ENCODE measurements at regions not wholly inside any gene's neighbourhood (a gene's known extent, or its start where the extent isn't known, plus 50 kb on each side); places are given as distances from the start of the nearest gene placed in this dataset.
"Not testable (repeated sequence)": the region's sequence is repeated elsewhere in the genome, so short reads cannot be mapped to it uniquely, and the experiment has no call there.

DNA sequence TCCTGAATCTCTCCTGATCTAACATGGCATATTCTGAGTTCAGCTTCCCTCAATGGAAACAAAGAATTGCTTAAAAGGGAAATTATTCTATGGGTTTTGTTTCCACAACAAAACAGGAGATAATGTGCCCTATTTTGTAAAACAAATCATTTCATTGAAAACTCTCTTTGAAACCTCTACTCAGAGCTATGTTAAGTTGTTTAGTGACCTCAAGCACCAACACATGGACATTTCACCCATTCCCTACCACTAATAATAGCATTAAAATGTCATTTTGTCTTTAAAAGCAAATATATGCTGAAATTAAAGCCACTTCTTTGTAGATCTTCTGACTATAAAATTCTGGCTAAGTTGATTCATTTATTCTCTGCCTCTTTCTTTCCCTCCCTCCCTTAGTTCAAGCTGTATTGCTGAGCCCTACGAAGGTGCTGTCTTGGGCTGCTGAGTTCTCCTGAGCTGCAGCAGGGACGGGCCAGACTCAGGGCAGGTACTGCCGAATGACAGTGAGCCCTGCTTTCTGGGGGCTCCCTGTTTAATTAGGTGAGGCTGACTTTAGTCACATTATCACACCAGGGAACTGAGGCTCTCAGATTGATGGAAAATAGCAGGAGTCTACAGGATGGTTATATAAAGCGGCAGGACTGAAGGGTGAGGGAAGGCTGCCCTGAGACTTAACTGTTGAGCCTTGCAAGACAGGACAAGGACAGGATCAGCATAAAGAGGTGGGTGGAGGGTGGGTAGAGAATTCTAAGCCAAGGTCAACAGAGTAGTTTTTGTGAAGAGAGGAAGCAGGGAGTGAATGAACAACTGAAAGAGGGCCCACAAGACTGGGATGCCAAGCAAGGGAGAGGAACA lies 1685.1 kb downstream of the SPATA31A7 start:
- not testable (repeated sequence) for DNase-seq (ENCODE audit: low read depth)

DNA sequence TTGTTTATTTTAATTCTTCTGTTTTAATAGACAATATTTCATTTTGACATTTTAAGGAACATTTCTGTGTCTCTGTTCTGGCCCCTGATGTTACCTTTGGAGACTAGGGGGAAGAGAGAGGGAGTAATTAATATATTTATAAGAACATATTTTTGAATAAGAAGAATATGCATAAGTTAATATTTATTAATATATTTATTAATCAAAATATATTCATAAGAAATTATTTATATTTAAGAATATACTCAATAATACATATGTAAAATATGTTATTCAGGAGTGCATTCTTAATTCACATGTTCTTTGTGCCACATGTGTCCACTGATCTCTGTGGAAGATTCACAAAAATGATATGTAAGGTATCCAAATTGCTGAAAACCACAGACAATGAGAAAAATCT lies 1687.7 kb downstream of the SPATA31A7 start:
- DNase-seq (ENCODE audit: low read depth), result not testable (repeated sequence)

DNA sequence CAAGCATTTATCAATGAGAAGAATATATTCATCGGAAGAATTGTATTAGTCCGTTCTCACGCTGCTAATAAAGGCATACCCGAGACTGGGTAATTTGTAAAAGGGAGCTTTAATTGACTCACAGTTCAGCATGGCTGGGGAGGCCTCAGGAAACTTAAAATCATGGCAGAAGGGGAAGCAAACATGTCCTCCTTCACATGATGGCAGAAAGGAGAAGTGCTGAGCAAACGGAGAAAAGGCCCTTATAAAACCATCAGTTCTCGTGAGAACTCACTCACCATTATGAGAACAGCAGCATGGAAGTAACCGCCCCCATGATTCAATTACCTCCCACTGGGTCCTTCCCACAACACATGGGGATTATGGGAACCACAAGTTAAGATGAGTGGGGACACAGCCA lies 1688.2 kb downstream of the SPATA31A7 start:
- DNase-seq (ENCODE audit: low read depth), result not testable (repeated sequence)

DNA sequence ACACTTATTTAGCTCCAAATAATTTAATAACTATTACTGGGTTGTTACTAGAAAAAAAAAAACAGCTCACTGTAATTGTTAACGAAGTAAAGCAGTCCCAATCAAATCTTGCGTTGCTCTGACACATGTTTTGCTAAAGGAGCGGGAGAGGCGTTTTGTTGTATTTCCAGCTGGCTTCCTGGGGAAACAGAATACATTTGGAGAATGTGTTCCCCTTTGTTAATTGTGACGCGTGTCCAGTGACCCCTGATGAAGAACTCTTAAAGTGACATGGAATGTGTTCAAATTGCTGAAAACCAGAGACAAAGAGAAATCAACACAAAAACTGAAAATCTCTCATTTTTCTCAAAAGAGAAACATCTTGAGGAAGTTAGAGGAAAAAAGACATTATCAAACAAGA lies 1690.6 kb downstream of the SPATA31A7 start:
- DNase-seq (ENCODE audit: low read depth), result not testable (repeated sequence)

DNA sequence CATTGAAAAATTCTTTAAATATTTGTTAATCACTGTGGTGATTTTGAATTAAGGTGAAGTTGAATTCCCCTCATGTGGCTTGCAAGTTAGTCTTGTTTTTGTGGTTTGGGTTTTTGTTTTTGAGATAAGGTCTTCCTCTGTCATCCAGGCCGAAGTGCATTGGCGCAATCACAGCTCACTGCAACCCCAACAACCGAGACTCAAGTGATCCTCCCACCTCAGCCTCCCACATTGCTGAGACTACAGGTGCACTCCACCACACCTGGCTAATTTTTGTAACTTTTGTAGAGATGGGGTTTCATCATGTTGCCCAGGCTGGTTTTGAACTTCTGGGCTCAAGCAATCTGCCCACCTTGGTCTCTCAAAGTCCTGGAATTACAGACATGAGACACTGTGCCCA lies 1691.1 kb downstream of the SPATA31A7 start:
- not testable (repeated sequence) for DNase-seq (ENCODE audit: low read depth)

DNA sequence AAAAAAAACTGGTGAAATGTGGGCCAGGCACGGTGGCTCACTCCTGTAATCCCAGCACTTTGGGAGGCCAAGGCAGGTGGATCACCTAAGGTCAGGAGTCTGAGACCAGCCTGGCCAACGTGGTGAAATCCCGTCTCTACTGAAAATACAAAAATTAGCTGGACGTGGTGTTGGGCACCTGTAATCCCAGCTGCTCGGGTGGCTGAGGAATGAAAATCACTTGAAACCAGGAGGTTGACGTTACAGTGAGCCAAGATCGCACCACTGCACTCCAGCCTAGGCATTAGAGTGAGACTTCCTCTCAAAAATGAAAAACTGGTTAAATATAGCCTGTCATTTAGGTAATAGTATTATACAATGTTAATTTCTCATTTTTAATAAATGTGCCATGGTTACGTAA lies 1692.0 kb downstream of the SPATA31A7 start:
- DNase-seq (ENCODE audit: low read depth), result not testable (repeated sequence)

DNA sequence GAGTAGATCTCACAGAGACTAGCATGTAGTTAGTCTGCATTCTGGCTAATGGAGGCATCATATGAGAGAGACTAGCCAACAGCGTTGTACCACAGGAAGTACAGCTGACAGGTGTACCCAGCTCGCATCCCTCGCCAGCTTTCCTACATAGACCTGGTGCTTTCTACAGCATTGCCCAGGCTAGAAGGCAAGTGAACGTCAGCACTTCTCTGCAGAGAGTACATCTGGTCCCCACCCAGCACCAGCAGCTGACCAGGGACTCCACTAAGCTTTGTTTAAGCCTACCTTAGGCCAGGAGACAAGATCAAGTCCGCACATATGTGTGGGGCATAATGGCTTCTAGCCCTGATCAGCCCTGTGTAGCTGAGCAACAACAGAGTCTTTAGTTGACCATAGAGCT lies 1692.9 kb downstream of the SPATA31A7 start:
- DNase-seq (ENCODE audit: low read depth), result not testable (repeated sequence)

DNA sequence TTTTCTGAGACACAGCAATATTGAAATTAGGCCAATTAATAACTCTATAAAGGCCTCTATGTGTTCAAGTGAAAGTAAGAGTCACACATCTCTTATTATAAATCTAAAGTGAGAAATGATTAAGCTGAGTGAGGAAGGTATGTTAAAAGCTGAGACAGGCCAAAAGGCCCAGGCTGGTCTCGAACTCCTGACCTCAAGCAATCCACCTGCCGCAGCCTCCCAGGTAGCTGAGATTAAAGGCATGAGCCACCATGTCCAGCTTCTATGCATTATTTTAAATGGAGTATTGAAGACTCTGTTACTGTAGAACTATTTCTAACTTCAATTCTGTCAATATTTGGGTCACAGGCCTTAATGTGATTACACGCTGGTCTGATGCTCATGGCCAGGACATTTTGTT lies 1706.9 kb downstream of the SPATA31A7 start:
- not testable (repeated sequence) for DNase-seq (ENCODE audit: low read depth)

DNA sequence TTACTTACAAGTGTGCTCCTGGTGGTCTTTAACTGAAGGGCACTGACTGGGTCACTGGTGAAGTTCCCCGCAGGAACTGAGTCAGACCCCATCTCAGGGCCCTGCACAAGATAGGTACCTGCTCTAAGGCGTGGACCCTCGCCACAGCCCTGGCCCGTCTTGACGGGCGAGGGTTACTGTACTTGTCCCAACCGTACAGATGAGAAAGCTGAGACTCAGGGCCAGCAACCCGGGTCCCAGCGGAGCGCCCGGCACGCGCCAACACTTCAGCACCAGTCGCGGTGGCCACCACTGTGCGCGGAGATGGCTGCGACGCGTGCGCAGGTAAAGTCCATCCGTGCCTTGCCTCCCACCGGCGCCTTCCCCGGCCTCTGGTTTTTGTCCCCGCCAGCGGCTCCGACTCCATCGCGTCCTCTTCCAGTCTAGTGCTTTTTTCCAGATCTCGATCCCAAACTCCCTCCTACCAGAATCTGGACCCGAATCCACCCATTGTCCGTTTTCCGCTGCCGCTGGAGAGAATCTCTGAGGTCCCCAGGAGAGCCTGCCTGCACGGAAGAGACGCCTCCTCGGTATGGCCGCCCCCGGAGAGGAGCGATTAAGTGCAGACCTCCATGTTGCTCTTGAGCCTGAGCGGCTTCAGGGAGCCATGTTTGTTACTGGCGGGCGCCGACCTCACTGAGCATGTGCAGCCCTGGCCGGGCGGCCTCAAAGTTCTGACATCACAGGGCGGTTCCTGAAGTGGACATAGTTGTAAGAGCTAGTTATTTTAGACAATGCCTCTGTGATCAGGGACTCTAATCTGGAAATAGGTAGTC lies 1707.8 kb downstream of the SPATA31A7 start:
- peak; percentile 26 for DNase-seq (ENCODE audit: low read depth)

DNA sequence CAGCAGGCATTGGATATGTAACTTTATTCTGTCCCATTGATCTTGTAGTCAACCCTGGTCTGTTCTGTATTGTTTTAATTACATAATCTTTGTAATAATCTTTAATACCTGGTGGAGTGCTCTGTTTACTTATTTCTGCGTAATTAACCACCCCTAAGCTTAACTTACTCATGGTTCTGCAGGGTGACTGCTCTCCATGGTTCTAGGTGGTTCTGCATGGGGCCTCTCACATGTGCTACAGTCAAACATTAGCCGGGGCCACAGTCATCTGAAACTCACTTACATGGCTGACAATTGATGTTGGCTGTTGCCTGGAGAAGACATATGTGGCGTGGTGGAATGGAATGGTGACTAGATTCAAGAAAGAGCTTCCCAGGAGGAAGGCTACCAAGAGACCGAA lies 1709.8 kb downstream of the SPATA31A7 start:
- not testable (repeated sequence) for DNase-seq (ENCODE audit: low read depth)

DNA sequence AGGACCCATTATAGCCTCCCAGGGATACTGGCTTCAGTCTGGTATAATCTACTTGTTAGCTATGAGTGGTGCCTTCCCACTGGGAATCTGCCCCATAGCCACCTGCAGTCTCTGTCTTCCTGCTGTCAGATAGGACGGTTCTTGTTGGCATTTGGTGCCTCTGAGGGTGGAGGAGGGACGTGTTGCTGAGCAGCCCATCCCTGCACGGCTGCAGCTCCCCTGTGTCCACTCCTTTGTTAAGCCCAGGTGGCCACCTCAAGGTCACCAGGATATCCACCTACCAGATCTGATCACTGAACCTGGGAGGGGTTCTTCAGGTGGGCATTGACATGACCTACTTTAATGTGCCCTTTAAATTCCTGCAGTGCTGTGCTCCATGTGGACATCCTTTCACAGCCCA lies 1714.2 kb downstream of the SPATA31A7 start:
- DNase-seq (ENCODE audit: low read depth), result not testable (repeated sequence)

DNA sequence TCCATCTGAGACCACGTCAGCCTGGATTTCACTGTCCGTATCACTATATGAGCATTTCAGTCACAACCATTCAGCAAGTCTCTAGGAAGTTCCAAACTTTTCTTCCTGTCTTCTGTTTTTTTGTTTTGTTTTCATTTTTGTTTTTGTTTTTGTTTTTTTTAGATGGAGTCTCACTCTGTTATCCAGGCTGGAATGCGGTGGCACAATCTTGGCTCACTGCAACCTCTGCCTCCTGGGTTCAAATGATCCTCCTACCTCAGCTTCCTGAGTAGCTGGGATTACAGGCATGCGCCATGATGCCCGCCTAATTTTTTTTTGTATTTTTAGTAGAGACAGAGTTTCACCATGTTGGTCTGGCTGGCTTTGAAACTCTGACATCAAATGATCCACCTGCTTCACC lies 1715.9 kb downstream of the SPATA31A7 start:
- not testable (repeated sequence) for DNase-seq (ENCODE audit: low read depth)

DNA sequence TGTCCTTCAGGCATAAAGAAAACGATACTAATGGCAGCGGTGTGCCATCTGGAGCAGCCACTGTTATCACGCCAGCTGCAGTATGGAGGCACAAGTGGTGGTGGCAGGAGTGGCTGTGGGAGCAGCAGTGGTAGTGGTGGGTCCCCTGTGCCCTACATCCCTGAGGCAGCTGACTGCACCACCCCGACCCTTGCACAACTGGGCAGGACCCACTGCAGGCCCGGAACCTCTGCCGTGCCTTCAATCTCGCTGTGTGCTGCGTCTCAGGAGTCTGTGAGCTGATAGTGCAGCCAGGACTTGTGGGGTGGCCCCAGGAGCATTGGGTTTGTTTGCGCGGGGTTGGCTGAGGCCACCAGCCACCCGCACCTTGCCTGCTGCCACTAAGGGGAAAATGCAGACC lies 1718.0 kb downstream of the SPATA31A7 start:
- not testable (repeated sequence) for DNase-seq (ENCODE audit: low read depth)

DNA sequence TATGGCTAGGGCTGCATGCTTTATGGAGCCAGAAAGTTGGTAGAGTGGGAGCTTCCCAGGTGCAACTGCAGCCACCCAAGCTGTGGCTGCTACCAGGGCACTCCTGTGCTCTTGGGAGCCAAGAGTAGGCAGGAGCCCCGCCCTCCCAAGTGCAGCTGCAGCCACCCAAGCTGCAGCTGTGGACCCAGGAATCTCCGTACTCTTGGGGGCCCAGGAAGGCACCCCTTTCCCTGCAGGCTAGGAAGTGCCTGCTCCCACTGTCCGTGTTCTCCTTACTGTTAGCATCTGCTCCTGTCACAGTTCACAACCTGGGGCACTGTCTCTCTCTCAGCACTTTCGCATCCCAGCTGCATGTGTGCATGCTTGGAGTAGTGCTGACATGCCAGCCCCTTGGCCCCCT lies 1718.4 kb downstream of the SPATA31A7 start:
- DNase-seq (ENCODE audit: low read depth), result not testable (repeated sequence)

DNA sequence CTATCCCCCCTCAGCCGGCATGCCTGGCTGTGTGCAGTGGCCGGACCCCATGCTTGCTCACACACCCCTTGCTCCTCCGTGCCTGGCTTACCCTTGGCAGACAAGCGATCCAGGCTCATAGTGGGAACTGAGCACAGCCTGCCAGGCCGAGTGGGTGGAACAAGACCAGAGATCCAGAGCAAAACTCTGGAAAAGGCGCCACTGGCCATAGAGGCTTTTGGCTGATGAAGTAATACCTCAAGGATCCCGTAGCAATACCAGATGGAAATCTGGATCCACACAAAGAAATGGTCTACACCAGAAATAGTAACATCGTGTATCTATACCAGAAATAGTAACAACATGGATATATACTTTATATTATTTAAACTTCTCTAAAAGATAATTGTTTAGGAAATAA lies 1719.6 kb downstream of the SPATA31A7 start:
- DNase-seq (ENCODE audit: low read depth), result not testable (repeated sequence)

DNA sequence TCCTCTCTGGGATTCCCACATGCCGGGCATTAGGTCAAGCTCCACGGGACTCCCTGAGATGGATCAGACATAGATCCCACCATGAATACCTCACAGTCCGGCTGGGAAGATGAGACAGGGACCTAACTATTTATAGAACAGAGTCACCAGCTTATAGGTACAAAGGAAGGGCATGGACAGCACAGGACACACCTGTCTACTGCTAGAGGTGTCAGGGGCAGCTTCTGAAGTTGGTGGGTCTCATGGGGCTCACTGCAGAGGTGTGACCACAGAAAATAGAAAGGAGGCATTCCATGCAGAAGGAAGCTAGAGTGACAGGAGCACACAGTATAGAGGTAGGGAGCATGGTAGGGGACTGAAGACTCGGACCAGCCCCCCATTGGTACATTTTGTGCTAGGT lies 1722.4 kb downstream of the SPATA31A7 start:
- not testable (repeated sequence) for DNase-seq (ENCODE audit: low read depth)

DNA sequence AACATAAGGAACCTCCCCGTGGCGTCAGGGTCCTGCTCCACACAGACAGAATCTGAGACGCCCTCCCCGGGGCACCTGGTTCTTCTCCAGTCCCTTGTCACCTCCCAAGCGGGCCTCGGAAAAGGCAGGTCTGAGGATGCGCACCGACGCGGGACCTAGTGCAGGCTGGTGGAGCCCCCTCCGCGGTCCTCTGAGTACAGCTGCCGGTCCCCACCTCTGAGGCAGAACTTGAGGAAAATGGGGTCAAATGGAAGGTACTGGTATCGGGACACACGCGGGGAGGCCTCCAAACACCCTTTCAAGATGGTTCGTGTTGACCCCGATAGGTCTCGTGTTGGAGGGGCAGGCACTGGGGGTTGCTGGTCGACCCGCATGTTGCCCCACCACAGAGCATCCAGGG lies 1725.3 kb downstream of the SPATA31A7 start:
- DNase-seq (ENCODE audit: low read depth), result not testable (repeated sequence)

DNA sequence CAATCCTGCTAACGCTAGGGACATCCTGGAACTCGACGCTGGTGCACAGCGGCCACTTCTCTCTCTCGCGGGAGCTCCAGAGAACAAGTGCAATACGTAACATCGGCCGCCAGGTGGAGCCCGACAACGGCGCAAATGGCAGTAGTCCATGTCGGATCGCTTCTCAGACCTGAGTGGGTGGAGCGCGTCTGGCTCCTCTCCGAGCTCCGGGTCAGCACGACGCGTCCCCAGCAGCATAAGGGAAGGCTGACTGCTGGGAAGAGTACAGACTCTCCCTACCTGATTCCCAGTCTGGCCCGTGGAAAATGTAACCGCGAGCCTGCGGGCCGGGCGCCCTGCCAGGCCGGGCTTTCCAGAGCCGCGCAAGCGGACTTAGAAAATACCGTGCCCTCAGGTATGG lies 1725.8 kb downstream of the SPATA31A7 start:
- not testable (repeated sequence) for DNase-seq (ENCODE audit: low read depth)

DNA sequence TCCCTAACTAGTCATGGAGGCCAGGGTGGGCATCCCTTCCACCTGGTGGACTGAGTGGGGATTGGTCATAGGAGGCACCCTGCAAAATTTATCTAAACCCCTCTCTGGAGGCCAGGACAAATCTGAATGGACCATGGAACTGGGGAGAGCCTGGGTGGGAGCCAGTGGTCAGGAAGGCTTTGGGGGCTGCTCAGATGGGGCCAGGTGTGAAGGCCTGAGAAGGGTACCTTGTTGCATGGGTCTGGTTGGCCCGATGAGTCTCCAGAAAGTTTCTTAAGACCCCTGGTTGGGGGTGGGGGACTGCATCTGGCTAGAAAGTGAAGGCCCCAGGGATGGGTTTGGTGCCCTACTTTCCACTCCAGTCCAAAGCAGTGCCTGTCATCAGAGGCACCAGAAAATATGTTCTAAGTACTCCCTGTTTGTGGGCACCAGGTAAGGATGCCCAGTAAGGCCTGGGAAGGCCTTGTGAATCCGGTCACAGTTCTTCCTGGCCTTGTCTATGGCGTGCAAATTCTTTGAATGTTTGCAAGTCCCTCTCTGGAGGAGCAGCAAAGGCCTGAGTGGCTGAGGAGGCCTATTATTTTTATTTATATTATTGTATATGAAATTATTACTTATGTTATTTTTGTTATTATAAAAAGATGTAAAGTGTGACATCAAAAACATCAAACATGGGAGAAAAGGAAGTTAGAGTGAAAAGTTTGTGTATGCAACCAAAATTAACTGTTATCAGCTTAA lies 1729.0 kb downstream of the SPATA31A7 start:
- not testable (repeated sequence) for DNase-seq (ENCODE audit: low read depth)

DNA sequence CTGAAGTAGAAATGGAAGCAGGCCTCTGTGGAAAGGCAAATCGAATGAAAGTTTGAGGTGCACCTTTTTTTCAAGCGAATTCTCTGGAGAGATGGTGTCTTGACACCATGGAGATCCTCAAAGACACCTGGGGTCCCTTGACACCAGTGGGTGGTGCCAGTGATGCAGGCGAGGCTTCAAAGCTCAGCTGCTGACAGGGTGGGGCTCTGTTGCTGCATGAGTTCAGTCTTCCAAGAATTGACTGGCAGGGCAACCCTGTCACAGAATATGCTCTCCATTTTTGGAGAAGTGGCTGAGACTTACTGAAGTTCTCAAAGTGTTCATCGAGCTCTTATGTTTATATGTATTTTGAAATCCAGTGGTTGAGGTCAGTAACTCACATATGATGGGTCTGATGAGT lies 1741.6 kb downstream of the SPATA31A7 start:
- not testable (repeated sequence) for DNase-seq (ENCODE audit: low read depth)

DNA sequence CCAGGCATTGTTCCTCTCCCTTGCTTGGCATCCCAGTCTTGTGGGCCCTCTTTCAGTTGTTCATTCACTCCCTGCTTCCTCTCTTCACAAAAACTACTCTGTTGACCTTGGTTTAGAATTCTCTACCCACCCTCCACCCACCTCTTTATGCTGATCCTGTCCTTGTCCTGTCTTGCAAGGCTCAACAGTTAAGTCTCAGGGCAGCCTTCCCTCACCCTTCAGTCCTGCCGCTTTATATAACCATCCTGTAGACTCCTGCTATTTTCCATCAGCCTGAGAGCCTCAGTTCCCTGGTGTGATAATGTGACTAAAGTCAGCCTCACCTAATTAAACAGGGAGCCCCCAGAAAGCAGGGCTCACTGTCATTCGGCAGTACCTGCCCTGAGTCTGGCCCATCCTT lies 1763.0 kb downstream of the SPATA31A7 start:
- DNase-seq (ENCODE audit: low read depth), result not testable (repeated sequence)

Data from forelimb muscle (tissue), 1 donor.